Ascending aorta (tissue), 2 donors: ENCODE measurements at regions not wholly inside any gene's neighbourhood (a gene's known extent, or its start where the extent isn't known, plus 50 kb on each side); places are given as distances from the start of the nearest gene placed in this dataset.
"Not testable (repeated sequence)": the region's sequence is repeated elsewhere in the genome, so short reads cannot be mapped to it uniquely, and the experiment has no call there.

ENCODE experiments used
- DNase-seq, 2 donors: peaks; one replicate each; pipeline ENCODE4 v3.0.0-alpha.2; 2019; ENCODE audit warnings: low spot score in 2 of 2
- H3K27ac ChIP-seq, 2 donors: fragments of 200-600 bp; sonication (generic); one replicate each; pipeline ENCODE4 v1.5.1; 2016 to 2017; ENCODE audit warnings: mild to moderate bottlenecking in 1 of 2
- H3K27me3 ChIP-seq: fragments of 200-600 bp; sonication (generic); one replicate; pipeline ENCODE4 v1.5.1; 2017
- H3K36me3 ChIP-seq, 2 donors: fragments of 200-600 bp; sonication (generic); one replicate each; pipeline ENCODE4 v1.5.1; 2016
- H3K4me1 ChIP-seq, 2 donors: fragments of 200-600 bp; sonication (generic); one replicate each; pipeline ENCODE4 v1.5.1; 2016 to 2017; ENCODE audit warnings: mild to moderate bottlenecking in 1 of 2
- H3K4me3 ChIP-seq, 2 donors: fragments of 200-600 bp; sonication (generic); one replicate each; pipeline ENCODE4 v1.5.1; 2016 to 2017; ENCODE audit warnings: mild to moderate bottlenecking in 1 of 2
- H3K9me3 ChIP-seq, 2 donors: fragments of 200-600 bp; sonication (generic); one replicate each; pipeline ENCODE4 v1.5.1; 2016
- CTCF ChIP-seq, 3 experiments: fragments of 200-600 bp in 2 of 3; fragments of 450-650 bp in 1 of 3; sonication (generic) in 2 of 3; IDR thresholded peaks; one replicate each; pipeline ENCODE4 v1.5.1; 2016 to 2019; ENCODE audit warnings: antibody characterized with exemption in 3 of 3, mild to moderate bottlenecking in 1 of 3, moderate library complexity in 1 of 3
- intact Hi-C: fragments of 100-400 bp; cut with DNase I; formaldehyde crosslinking; loops from one replicate; pipeline ENCODE4 v1.15.1; 2023

GRCh38 chr6:102742028-102742427 lies 1348.5 kb downstream of the GRIK2 start:
- intact Hi-C loops = no loop called here
- Histone ChIP-seq H3K4me3 (no peak overlapping the region), H3K36me3 (no peaks in the 10 kb centered on the region), H3K27ac (no peak overlapping the region), H3K4me1 (no peaks in the 10 kb centered on the region), H3K27me3 (no peaks in the 10 kb centered on the region), H3K9me3 (no peaks in the 10 kb centered on the region)
- TF ChIP-seq CTCF (IDR thresholded peaks at IDR 0.05) = no peak
- no peak for DNase-seq

DNA sequence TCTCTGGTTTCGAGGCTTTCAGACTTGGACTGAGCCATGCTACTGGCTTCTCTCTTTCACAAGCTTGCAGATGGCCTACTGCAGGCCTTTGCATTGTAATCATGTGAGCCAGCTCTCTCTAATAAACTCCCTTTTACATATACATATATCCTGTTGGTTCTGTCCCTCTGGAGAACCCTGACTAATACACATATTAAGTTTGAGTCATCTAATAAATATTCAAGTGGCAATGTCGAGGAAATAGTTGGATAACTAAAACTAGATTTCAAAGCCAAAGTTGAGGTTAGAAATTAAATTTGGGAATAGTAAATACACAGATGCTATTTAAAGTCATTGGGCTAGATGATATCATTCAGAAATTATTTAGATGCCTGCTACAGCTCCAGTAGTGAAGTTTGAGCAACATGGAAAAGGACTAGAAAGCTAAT lies 1343.4 kb downstream of the GRIK2 start:
- Histone ChIP-seq H3K9me3 (no peaks in the 10 kb centered on the region), H3K4me3 (no peak overlapping the region), H3K27ac (peak overlapping the region; percentile 55 to 73), H3K36me3 (no peaks in the 10 kb centered on the region), H3K27me3 (no peaks in the 10 kb centered on the region), H3K4me1 (no peaks in the 10 kb centered on the region)
- no peak for DNase-seq
- intact Hi-C loops = no loop called here
- no peak for TF ChIP-seq CTCF (IDR thresholded peaks at IDR 0.05)

- intact Hi-C loops = no loop called here
- H3K27me3 ChIP-seq = no peaks in the 10 kb centered on the region
- no peak overlapping the region for H3K4me3 ChIP-seq
- H3K36me3 ChIP-seq = no peaks in the 10 kb centered on the region
- no peak for DNase-seq
- H3K9me3 ChIP-seq = no peaks in the 10 kb centered on the region
- TF ChIP-seq CTCF (IDR thresholded peaks at IDR 0.05) = no peak
- H3K27ac ChIP-seq = no peak overlapping the region
- H3K4me1 ChIP-seq = no peaks in the 10 kb centered on the region
Measured at GRCh38 chr6:102732898-102733297, 1339.4 kb downstream of the GRIK2 start.

DNA sequence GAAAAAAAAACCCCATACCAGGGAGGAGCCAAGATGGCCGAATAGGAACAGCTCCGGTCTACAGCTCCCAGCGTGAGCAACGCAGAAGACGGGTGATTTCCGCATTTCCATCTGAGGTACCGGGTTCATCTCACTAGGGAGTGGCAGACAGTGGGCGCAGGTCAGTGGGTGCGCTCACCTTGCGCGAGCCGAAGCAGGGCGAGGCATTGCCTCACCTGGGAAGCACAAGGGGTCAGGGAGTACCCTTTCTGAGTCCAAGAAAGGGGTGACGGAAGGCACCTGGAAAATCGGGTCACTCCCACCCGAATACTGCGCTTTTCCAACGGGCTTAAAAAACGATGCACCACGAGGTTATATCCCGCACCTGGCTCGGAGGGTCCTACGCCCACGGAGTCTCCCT lies 1328.6 kb downstream of the GRIK2 start:
- H3K27ac ChIP-seq, intact Hi-C loops, H3K36me3 ChIP-seq, H3K4me3 ChIP-seq, DNase-seq, H3K4me1 ChIP-seq, H3K27me3 ChIP-seq, H3K9me3 ChIP-seq: not testable (repeated sequence)

DNA sequence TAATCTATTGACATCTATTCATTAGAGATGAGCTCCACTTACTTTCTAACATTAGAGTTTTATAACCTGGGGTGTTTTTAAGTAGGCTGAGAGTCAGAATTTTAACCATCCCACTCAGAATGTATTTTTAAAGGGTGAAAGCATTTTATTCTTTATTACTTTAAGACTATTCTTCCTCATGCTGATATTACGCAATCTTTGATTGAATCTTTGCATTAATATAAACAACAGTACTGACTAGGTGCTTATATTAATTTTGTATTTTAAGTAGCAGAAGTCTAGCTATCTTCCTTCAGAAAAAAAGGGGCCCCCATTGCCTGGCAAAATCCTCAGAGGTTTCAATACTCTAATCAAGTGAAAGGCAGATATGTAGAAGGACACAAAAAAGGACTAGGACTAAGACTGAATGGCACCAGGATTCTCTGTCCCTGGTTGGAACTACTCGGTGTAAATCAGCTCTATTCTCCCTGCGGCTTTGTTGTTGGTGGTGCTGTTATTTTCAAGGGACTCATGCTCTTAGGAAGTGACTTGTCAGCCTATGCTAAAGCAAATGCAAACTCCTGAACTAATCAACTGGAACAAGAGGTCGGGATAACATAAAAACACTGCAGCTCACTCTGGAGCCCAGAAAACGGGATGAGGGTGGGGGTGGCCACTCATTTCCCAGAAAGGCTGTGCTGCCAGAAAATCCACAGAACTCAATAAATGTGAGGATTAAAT lies 1324.4 kb downstream of the GRIK2 start:
- no peaks in the 10 kb centered on the region for H3K36me3 ChIP-seq
- no peak overlapping the region for H3K4me3 ChIP-seq
- intact Hi-C loops = no loop called here
- DNase-seq = no peak
- H3K27me3 ChIP-seq = no peaks in the 10 kb centered on the region
- H3K9me3 ChIP-seq = no peaks in the 10 kb centered on the region
- no peak for TF ChIP-seq CTCF (IDR thresholded peaks at IDR 0.05)
- H3K4me1 ChIP-seq = no peaks in the 10 kb centered on the region
- no peak overlapping the region for H3K27ac ChIP-seq

DNA sequence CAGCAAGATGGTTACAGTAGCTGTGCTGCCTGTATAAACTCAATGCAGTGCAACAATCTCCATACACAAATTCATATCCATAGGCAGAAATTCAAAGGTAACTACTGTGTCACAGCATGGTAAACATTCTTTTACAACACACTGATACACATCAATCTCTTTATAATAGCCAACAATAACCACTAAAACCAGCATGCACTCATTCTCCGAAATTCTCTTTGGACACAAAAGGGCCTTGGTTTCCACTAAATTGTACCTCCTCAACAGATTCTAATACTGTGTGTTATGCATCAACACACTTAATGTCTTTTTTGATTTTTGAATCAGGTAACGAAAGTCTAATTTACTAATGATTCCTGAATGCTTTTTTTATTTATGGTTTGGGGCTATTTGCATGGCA lies 1323.7 kb downstream of the GRIK2 start:
- Histone ChIP-seq H3K36me3 (no peaks in the 10 kb centered on the region), H3K9me3 (no peaks in the 10 kb centered on the region), H3K27me3 (no peaks in the 10 kb centered on the region), H3K4me1 (no peaks in the 10 kb centered on the region), H3K4me3 (no peak overlapping the region), H3K27ac (no peak overlapping the region)
- no peak for TF ChIP-seq CTCF (IDR thresholded peaks at IDR 0.05)
- intact Hi-C loops = no loop called here
- DNase-seq = no peak
